OCI-LY1 (cell line): ENCODE measurements at regions not wholly inside any gene's neighbourhood (a gene's known extent, or its start where the extent isn't known, plus 50 kb on each side); places are given as distances from the start of the nearest gene placed in this dataset.

ENCODE experiments used
- EZH2 ChIP-seq: fragments of 200-600 bp; sonication (generic), shearing (Covaris generic); IDR thresholded peaks from 2 replicates; pipeline ENCODE4 v1.8.0; 2017; ENCODE audit warnings: borderline replicate concordance, mixed run types, mild to moderate bottlenecking, antibody characterized with exemption, low read length, moderate library complexity, mixed read lengths
- TF ChIP-seq, protein P1 (sequence below): fragments of 200-600 bp; sonication (generic), shearing (Covaris generic); IDR thresholded peaks from 2 replicates; pipeline ENCODE4 v1.5.1; 2017; ENCODE audit warnings: mild to moderate bottlenecking, antibody characterized with exemption, low read length, moderate library complexity, mixed read lengths

DNA sequence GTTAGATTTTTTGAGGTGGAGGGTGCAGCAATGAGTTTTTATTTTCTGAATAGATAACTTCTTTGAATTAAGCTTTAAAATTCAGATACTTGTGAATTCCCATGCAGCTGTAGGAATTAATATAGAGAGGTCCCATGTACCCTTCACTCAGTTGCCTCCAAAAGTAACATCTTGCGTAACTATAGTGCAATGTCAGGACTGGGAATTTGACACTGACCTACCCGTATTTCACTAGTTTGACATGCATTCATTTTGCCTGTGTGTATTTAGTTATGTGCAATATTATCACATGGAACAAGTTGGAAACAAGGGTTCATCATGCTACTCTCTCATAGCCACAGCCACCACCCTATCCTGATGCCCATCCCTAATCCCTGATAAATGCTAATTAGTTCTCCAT is 147.1 kb upstream of the IGFBP3 start:
- TF ChIP-seq, protein P1, sequence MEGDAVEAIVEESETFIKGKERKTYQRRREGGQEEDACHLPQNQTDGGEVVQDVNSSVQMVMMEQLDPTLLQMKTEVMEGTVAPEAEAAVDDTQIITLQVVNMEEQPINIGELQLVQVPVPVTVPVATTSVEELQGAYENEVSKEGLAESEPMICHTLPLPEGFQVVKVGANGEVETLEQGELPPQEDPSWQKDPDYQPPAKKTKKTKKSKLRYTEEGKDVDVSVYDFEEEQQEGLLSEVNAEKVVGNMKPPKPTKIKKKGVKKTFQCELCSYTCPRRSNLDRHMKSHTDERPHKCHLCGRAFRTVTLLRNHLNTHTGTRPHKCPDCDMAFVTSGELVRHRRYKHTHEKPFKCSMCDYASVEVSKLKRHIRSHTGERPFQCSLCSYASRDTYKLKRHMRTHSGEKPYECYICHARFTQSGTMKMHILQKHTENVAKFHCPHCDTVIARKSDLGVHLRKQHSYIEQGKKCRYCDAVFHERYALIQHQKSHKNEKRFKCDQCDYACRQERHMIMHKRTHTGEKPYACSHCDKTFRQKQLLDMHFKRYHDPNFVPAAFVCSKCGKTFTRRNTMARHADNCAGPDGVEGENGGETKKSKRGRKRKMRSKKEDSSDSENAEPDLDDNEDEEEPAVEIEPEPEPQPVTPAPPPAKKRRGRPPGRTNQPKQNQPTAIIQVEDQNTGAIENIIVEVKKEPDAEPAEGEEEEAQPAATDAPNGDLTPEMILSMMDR = no peak
- TF ChIP-seq EZH2 = no peak
